ENCODE measurements at regions not wholly inside any gene's neighbourhood (a gene's known extent, or its start where the extent isn't known, plus 50 kb on each side); places are given as distances from the start of the nearest gene placed in this dataset.
A peak's percentile ranks its signal among the peaks of the same experiment; 100 is the strongest.
"Not testable (repeated sequence)": the region's sequence is repeated elsewhere in the genome, so short reads cannot be mapped to it uniquely, and the experiment has no call there.

GRCh38 chr1:67902546-67903223 is 69.4 kb upstream of the GNG12 start:
- not testable (repeated sequence) for DNase-seq

GRCh38 chr1:67898033-67898726 is 64.9 kb upstream of the GNG12 start:
- no peak for DNase-seq

DNA sequence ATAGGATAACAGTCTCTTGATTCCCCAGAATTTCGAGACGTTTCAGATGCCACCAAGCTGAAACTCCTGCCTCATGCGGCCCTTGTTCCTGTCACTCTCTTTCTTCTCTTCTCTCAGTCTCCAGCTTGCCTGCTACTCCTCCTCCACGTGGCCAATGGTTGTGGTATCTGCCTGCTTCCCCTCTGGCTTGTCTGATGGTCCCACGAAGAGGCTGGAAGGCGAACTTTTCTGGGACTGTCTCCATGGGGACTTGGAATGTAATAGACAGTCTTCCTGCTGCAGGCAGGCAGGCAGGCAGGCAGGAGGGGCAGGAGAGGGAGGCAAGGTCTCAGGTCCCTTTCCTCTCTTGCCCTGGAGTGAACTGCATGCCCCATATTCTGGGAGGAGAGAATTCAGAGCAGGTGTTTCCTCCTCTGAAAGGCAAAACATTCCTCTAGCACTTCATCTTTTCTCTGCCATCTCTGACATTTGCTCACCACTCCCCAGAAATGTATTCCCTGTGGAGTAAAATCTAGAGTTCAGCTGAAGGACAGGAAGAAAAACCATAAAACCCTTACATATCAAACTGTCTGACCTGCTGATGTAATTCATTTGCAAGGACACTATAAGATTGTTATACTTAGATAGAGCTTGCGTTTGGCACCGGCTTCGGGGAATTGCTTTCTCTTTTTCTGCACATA is 64.1 kb upstream of the GNG12 start:
- no peak for DNase-seq

DNA sequence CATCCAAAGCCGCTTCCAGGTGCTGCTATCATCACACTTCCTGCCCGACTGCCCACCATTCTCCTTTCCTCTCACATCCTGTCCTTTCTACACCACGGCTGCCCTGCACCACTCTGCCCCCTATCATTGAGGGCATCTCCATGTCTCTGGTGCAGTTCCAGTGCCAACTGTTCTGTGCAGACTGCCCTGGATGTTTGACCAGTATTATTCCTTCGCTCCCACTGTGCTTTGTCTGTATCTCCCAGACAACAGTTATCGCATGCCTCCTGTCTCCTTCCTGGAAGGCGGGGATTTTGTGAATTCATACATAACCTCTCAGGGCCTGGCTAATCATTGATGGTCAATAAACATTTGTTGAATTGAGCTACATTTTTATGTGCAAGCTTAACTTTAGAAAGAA is 63.6 kb upstream of the GNG12 start:
- DNase-seq, result no peak

DNA sequence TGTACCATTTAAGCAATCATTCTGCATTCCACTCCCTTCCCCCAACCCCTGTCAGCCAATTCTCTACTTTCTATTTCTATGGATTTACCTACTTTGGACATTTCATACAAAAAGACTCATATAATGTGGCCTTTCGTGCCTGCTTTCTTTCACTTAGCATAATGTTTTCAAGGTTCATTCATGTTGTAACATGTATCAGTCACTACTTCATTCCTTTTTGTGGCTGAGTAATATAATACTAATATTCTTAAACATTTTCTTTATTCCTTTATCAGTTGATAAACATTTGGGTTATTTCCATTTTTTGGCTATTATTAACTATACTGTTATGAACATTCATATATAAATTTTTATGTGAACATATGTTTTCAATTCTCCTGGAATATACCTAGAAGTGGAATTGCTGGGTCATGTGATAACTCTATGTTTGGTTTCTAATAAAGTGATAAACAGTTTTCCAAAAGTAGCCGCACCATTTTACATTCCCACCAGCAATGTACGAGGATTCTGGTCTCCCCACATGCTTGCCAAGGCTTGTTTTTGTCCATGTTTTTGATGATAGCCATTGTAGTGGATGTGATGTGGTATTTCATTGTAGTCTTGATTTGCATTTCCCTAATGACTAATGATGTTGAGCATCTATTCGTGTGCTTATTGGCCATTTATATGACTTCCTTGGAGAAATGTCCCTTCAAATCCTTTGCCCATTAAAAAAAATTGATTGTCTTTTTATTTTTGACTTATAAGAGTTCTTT is 61.9 kb upstream of the GNG12 start:
- DNase-seq, result no peak

DNA sequence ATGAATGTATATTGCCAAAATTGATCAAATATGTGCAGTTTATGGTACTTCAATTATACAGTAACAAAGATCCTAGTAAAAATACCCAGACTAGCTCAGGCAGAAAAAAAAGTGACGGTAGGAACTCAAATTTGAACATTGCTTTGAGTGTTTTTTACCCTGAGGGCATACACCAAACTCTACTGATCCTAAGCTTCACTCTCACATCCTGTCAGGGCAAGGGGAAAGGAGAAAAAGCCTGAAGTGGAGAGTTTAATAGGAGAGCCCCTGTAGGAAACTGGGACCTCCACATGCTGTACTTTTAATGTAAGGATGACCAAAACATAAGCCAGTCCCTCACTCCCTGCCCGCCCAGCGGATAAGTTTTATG is 59.8 kb upstream of the GNG12 start:
- no peak for DNase-seq

DNA sequence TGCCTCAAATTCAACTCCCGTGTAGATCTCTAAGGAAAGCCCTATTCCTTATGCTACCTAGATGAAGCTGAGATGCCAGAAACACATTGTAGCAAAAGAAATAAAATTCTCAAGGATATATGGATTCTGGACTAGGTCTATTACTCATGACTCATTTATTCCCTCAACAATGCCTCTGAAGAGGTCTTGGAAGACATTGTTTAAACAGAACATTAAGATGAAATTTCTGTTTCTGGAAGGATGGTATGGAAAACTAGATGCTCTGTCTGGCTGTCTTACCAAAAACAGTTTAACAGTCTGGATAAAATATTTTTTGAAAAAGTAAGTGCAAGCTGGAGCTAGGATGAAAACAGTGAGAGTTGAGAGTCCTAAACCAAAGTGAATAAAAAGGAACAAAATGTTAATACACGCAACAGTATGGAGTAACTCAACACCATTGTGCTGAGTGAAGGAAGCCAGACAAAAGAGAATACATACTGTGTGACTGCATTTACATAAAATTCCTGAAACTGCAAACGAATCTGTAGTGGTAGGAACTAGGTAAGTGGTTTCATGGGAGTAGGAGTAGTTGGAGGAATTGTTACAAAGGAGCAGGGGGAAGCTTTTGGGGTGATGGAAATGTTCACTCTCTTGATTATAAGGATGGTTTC is 59.3 kb upstream of the GNG12 start:
- DNase-seq, result peak; percentile 40

- no peak for DNase-seq
These were observed 57.6 kb upstream of the GNG12 start for GRCh38 chr1:67890857-67891256.

GRCh38 chr1:67889953-67890567 is 56.8 kb upstream of the GNG12 start:
- DNase-seq, result no peak

DNA sequence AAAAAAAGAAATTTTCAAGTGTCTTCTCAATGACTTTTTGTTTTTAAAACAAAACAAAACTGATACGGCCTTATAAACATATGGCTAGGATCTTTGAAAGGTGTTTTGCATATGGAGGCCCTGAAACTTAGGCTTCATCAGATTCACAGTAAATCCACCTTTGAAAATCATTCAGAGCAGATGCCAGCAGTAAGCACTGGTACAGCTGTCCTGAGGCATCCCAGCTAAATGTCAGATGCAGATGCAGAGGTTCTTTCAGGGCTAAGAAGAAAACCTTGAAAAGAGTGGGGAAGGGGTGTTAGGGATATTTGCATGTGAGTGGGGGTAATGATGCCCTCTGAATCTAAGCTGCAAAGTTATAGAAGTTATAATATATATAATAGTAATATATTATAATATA is 56.2 kb upstream of the GNG12 start:
- DNase-seq, result no peak

- no peak for DNase-seq
These were observed 55.2 kb upstream of the GNG12 start for GRCh38 chr1:67888216-67889106.

DNA sequence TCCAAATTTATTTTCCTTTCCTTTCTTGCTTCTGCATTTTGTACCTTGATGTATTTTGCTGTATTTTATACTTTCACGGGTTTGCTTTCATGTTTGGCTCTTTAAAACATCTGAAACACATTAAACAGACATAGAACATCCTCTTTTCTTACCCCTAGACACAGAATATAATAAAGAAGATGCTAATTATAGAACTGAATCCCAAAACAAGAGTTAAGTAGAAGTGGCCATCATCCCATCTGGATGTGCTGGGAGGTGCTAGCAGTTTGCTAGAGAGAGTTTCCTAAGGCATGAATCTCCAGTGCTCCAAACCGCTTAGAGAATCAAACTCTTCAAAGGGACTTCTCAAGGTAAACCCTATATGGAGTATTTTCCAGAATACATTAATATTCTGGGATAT is 53.9 kb upstream of the GNG12 start:
- DNase-seq, result no peak

DNA sequence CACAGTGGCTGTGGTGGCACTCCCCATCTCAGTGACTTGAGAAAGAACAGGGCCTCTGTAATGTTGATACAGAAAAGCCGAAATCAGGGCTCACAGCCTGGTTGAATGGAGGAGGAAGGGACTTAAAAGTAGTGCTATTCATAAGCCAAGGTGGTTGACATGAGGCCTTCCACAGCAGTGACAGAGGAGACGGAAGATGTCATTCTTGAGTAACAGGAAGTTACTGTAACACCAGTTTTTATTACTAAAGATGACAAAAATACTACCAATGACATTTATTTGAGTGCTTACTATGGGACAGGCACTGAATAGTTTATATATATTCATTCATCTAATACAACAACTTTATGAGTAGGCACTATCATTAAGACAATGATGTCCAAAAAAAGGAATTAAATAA is 52.8 kb upstream of the GNG12 start:
- DNase-seq, result no peak

DNA sequence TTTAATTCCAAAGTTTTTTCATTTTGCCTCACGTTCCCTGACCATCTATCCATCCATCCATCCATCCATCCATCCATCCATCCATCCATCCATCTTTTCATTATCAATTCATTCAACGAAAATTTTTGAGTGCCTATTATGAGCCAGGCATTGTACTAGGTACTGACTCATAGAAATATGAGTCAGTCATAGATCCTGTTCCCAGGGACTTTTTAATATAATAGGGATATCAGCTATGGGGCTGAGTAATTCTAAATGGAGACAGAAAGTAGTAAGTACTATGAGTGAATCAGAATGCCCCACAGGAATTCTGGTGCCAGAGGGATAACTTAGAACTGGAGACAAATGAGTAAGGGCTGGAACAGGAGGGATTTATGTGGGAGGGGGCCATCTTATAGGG is 49.8 kb upstream of the GNG12 start:
- DNase-seq, result no peak

Measured in skin of body (tissue), 1 donor.